SK-N-MC (cell line): ENCODE measurements at regions not wholly inside any gene's neighbourhood (a gene's known extent, or its start where the extent isn't known, plus 50 kb on each side); places are given as distances from the start of the nearest gene placed in this dataset.

ENCODE experiments used
- EZH2 ChIP-seq: fragments of 200-600 bp; sonication (generic); IDR thresholded peaks from one replicate; pipeline ENCODE4 v1.6.1; 2017; ENCODE audit warnings: antibody characterized with exemption
- FOXP2 ChIP-seq: optimal IDR thresholded peaks from 2 replicates; pipeline ENCODE3; 2011; ENCODE audit warnings: mild to moderate bottlenecking, moderate library complexity; ENCODE audit not compliant: insufficient read depth; ENCODE audit errors: extremely low read length, control extremely low read depth
- POLR2AphosphoS5 ChIP-seq: IDR thresholded peaks from 2 replicates; pipeline ENCODE4 v1.6.1; 2012; ENCODE audit warnings: mild to moderate bottlenecking, low read depth, low read length, borderline replicate concordance

GRCh38 chr5:3522491-3522890 is 73.1 kb upstream of the IRX1 start:
- TF ChIP-seq EZH2 (no peak), POLR2AphosphoS5 (no peak), FOXP2 (no peak)
